ENCODE measurements at regions not wholly inside any gene's neighbourhood (a gene's known extent, or its start where the extent isn't known, plus 50 kb on each side); places are given as distances from the start of the nearest gene placed in this dataset.
A peak's percentile ranks its signal among the peaks of the same experiment; 100 is the strongest.

DNA sequence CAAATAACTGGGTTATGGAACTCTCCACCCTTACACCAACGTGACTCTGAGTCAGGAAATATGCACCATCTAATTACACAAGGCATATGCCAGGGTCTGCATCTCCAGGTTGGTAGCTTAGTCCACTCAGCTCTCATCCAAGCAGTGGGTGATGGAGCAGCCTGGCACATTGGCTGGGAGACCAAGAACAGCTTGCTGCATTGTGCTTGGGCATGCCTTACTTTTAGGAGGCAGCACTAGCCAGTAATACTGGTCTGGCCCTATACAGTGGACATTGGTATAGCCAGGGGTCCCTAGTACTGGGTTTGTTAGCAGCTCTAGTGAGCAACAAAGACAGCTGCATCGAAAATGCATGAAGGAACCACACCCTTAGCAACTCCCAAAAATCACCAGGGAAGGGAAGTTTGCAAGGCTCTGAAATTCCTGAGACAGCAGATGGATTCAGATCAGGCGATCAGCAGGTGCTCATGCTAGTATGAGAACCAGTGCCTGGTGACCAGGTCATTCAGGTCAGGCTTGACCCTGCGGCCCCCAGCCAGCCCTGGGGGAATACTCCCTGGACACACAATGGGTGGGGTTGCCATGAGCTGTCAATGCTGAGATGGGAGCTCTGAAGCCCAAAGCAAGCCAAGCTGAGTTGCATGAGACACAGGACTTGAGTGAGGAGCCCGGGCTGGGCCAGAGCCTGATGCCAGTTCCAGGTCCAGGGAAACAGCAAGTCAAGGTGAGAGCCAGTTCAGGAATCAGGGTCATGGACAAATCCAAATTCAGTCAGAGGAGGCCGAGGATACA lies 217.9 kb upstream of the ZMIZ1 start:
- H3K27me3 ChIP-seq (ENCODE audit: insufficient read depth, low read depth) = no peaks in the 10 kb centered on the region
- ChIA-PET POLR2A (ENCODE audit: unreplicated experiment) (no interaction called here), CTCF (no interaction called here)
- no peaks in the 10 kb centered on the region for H3K36me3 ChIP-seq (ENCODE audit: low read depth)
- TF ChIP-seq EZH2 (IDR thresholded peaks at IDR 0.05; ENCODE audit: low read depth) (no peak), CTCF (conservative IDR thresholded peaks at IDR 0.05) (no peak)
- BruUV-seq (replicated peaks) = no TSS peak
- no peaks in the 10 kb centered on the region for H4K20me1 ChIP-seq (ENCODE audit: insufficient read depth)
- no peaks in the 10 kb centered on the region for H3K79me2 ChIP-seq (ENCODE audit: low read depth)
- no peaks in the 10 kb centered on the region for H3K9me2 ChIP-seq (ENCODE audit: insufficient read depth)
- DNase-seq = no peak
- no peaks in the 10 kb centered on the region for H3F3A ChIP-seq (ENCODE audit: insufficient read depth, low read depth)
- H3K4me2 ChIP-seq = no peak overlapping the region
- no peak overlapping the region for H3K27ac ChIP-seq
- no peaks in the 10 kb centered on the region for H3K4me1 ChIP-seq (replicated peaks; ENCODE audit: insufficient read depth)
- H3K4me3 ChIP-seq = no peak overlapping the region
- intact Hi-C loops (cut with micrococcal nuclease; ENCODE audit: unreplicated experiment) = no loop called here
- H2AFZ ChIP-seq = no peak overlapping the region
- no peaks in the 10 kb centered on the region for H3K9me3 ChIP-seq (ENCODE audit: insufficient read depth, low read depth)

- no peak overlapping the region for H3K4me3 ChIP-seq
- CTCF ChIA-PET = no interaction called here
- H3F3A ChIP-seq (ENCODE audit: insufficient read depth, low read depth) = no peaks in the 10 kb centered on the region
- H3K9me3 ChIP-seq (ENCODE audit: insufficient read depth, low read depth) = no peaks in the 10 kb centered on the region
- intact Hi-C loops (cut with micrococcal nuclease; ENCODE audit: unreplicated experiment) = no loop called here
- H3K27ac ChIP-seq = no peak overlapping the region
- POLR2A ChIA-PET (ENCODE audit: unreplicated experiment) = no interaction called here
- H3K27me3 ChIP-seq (ENCODE audit: insufficient read depth, low read depth) = no peaks in the 10 kb centered on the region
- TF ChIP-seq EZH2 (IDR thresholded peaks at IDR 0.05; ENCODE audit: low read depth) (no peak), CTCF (conservative IDR thresholded peaks at IDR 0.05) (no peak)
- DNase-seq = no peak
- H3K9me2 ChIP-seq (ENCODE audit: insufficient read depth) = no peaks in the 10 kb centered on the region
- H3K4me2 ChIP-seq = no peak overlapping the region
- no TSS peak for BruUV-seq (replicated peaks)
- H4K20me1 ChIP-seq (ENCODE audit: insufficient read depth) = no peaks in the 10 kb centered on the region
- no peaks in the 10 kb centered on the region for H3K79me2 ChIP-seq (ENCODE audit: low read depth)
- H3K36me3 ChIP-seq (ENCODE audit: low read depth) = no peaks in the 10 kb centered on the region
- H3K4me1 ChIP-seq (replicated peaks; ENCODE audit: insufficient read depth) = no peaks in the 10 kb centered on the region
- no peak overlapping the region for H2AFZ ChIP-seq
These were observed 217.1 kb upstream of the ZMIZ1 start for GRCh38 chr10:78851647-78852046.

DNA sequence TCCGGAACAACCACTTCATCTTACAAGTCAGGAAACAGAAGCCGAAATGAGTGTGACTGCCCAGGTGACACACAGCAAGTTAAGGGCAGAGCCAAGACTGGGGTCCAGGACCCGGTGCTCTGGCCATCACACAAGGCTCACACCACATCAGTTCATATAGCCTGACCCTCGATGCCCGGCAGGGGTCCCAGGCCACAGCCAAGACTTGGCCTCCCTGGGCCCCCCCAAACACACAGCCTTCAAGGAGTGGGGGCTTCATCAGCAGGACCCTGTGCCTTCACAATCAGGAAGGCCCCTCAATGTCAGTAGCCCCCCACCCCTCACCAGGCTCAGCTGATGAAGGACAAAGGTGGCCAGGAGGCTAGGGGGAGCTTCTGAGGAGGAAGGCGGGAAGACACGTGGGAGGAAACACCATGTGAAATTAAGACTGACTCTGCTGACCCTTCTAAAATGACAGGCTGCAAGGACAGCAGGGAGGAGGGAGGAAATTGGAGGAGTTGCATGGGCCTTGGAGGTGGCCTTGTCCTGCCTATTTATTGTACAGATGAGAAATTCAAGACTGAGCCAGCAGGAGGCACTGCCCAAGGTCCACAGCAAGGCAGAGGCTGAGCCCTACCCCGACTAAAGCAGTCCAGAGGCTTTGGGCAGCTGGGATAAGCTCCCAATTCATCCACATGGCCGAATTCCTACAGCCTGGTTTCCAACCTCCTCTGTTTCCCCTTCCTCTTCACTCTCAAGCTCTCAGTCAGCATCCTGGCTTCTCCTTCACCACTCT lies 216.1 kb upstream of the ZMIZ1 start:
- H3K4me1 ChIP-seq (replicated peaks; ENCODE audit: insufficient read depth) = no peaks in the 10 kb centered on the region
- ChIA-PET POLR2A (ENCODE audit: unreplicated experiment) (no interaction called here), CTCF (no interaction called here)
- H4K20me1 ChIP-seq (ENCODE audit: insufficient read depth) = no peaks in the 10 kb centered on the region
- no peak for TF ChIP-seq EZH2 (IDR thresholded peaks at IDR 0.05; ENCODE audit: low read depth)
- peak; percentile 51 for TF ChIP-seq CTCF (conservative IDR thresholded peaks at IDR 0.05)
- DNase-seq = peak in 1 of 2 experiments; percentile 33
- H3F3A ChIP-seq (ENCODE audit: insufficient read depth, low read depth) = no peaks in the 10 kb centered on the region
- no peak overlapping the region for H3K27ac ChIP-seq
- intact Hi-C loops (cut with micrococcal nuclease; ENCODE audit: unreplicated experiment) = no loop called here
- no TSS peak for BruUV-seq (replicated peaks)
- H3K79me2 ChIP-seq (ENCODE audit: low read depth) = no peaks in the 10 kb centered on the region
- H3K4me3 ChIP-seq = no peak overlapping the region
- H3K9me2 ChIP-seq (ENCODE audit: insufficient read depth) = no peaks in the 10 kb centered on the region
- no peaks in the 10 kb centered on the region for H3K9me3 ChIP-seq (ENCODE audit: insufficient read depth, low read depth)
- no peaks in the 10 kb centered on the region for H3K27me3 ChIP-seq (ENCODE audit: insufficient read depth, low read depth)
- no peaks in the 10 kb centered on the region for H3K36me3 ChIP-seq (ENCODE audit: low read depth)
- H2AFZ ChIP-seq = no peak overlapping the region
- H3K4me2 ChIP-seq = no peak overlapping the region

Measured in PC-9 (cell line).